ENCODE measurements at regions not wholly inside any gene's neighbourhood (a gene's known extent, or its start where the extent isn't known, plus 50 kb on each side); places are given as distances from the start of the nearest gene placed in this dataset.
"Not testable (repeated sequence)": the region's sequence is repeated elsewhere in the genome, so short reads cannot be mapped to it uniquely, and the experiment has no call there.

DNA sequence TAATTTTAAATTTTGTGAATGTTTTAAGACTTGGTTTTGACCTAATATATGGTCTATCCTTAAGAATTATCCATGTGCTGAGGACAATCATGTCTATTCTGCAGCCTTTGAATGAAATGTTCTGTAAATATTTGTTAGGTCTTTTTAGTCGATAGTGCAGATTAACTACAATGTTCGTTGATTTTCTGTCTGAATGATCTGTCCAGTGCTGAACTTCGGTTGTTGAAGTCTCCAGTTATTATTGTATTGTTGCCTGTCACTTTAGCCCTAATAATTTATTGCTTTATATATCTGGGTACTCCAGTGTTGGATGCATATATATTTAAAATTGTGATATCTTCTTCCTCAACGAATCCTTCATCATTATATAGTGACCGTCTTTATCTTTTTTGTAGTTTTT, 218.3 kb upstream of the ZC4H2 start:
- Histone ChIP-seq H3K4me3 (no peak overlapping the region), H3K9me3 (peaks cover 0 to 10% (median 0%) of the 10 kb centered on the region in 4 donors), H3K27me3 (no peaks in the 10 kb centered on the region), H3K36me3 (no peaks in the 10 kb centered on the region), H3K4me1 (no peaks in the 10 kb centered on the region), H3K27ac (no peak overlapping the region)
- 80 to 81% methylated on average over 5 of the region's 5 CpGs for WGBS, 2 donors
- TF ChIP-seq EP300 (IDR thresholded peaks at IDR 0.05) (no peak), POLR2A (IDR thresholded peaks at IDR 0.05) (no peak)
- TF ChIP-seq, protein P1, sequence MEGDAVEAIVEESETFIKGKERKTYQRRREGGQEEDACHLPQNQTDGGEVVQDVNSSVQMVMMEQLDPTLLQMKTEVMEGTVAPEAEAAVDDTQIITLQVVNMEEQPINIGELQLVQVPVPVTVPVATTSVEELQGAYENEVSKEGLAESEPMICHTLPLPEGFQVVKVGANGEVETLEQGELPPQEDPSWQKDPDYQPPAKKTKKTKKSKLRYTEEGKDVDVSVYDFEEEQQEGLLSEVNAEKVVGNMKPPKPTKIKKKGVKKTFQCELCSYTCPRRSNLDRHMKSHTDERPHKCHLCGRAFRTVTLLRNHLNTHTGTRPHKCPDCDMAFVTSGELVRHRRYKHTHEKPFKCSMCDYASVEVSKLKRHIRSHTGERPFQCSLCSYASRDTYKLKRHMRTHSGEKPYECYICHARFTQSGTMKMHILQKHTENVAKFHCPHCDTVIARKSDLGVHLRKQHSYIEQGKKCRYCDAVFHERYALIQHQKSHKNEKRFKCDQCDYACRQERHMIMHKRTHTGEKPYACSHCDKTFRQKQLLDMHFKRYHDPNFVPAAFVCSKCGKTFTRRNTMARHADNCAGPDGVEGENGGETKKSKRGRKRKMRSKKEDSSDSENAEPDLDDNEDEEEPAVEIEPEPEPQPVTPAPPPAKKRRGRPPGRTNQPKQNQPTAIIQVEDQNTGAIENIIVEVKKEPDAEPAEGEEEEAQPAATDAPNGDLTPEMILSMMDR (IDR thresholded peaks at IDR 0.05): no peak
- no peak for DNase-seq (ENCODE audit: low spot score in 2 of 2)

DNA sequence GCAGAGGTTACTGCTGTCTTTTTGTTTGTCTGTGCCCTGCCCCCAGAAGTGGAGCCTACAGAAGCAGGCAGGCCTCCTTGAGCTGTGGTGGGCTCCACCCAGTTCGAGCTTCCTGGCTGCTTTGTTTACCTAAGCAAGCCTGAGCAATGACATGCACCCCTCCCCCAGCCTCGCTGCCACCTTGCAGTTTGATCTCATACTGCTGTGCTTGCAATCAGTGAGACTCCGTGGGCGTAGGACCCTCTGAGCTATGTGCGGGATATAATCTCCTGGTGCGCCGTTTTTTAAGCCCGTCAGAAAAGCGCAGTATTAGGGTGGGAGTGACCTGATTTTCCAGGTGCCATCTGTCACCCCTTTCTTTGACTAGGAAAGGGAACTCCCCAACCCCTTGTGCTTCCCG, 187.1 kb upstream of the ZC4H2 start:
- H3K4me3 ChIP-seq; DNase-seq (ENCODE audit: low spot score in 2 of 2); H3K27ac ChIP-seq; H3K27me3 ChIP-seq; H3K4me1 ChIP-seq; H3K36me3 ChIP-seq: not testable (repeated sequence)
- 93 to 96% methylated on average over 9 to 10 of the region's 10 CpGs for WGBS, 2 donors
- peaks cover 0 to 35% (median 13%) of the 10 kb centered on the region in 4 donors for H3K9me3 ChIP-seq

DNA sequence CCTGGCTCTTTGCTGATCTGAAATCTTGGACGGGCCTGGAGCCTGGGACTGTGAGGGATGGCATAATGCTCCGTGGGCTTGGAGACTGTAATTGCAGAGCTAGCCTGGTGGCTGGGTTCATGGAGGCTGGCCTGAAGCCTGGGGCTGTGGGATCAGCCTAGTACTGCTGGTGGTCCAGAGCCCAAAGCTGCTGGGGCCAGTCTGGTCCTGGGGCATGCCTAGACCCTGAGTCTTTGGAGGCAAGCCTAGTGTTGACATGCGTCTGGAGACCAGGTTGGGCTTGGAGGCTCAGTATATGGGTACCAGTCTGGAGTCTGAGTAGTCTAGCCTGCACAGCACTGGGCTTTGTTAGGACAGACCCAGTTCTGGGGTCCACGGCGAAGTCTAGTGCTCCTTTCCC, 172.0 kb upstream of the ZC4H2 start:
- Histone ChIP-seq H3K9me3 (peaks cover 0 to 21% (median 0%) of the 10 kb centered on the region in 4 donors), H3K4me1 (no peaks in the 10 kb centered on the region), H3K4me3 (no peak overlapping the region), H3K36me3 (no peaks in the 10 kb centered on the region), H3K27ac (no peak overlapping the region), H3K27me3 (no peaks in the 10 kb centered on the region)
- 84 to 100% methylated on average over 2 to 5 of the region's 5 CpGs for WGBS, 2 donors
- DNase-seq (ENCODE audit: low spot score in 2 of 2): no peak
- no peak for TF ChIP-seq EP300 (IDR thresholded peaks at IDR 0.05)
- TF ChIP-seq POLR2A (IDR thresholded peaks at IDR 0.05): no peak
- TF ChIP-seq, protein P1 (IDR thresholded peaks at IDR 0.05): no peak

DNA sequence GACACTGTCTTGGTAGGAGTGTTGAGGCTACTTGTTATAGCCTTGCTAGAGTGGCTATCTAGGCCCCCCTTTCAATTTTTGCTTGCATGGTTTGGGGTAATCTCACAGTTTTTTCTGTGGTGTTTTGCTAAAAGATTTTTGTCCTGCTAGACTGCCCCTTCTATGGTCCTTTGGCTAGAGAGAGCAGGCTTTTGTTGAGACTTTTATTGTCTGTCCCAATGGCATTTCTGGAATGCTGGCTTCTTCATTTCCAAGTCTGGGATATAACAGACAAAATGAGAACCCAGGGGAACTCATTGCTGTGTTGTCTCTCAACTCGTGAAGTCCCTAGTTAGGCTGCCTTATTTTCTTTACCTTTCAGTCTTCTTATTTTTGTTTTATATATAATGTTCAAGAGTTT, 160.2 kb upstream of the ZC4H2 start:
- WGBS, 2 donors: 20 to 46% methylated on average over 1 of the region's 1 CpG
- no peak overlapping the region for H3K27ac ChIP-seq

DNA sequence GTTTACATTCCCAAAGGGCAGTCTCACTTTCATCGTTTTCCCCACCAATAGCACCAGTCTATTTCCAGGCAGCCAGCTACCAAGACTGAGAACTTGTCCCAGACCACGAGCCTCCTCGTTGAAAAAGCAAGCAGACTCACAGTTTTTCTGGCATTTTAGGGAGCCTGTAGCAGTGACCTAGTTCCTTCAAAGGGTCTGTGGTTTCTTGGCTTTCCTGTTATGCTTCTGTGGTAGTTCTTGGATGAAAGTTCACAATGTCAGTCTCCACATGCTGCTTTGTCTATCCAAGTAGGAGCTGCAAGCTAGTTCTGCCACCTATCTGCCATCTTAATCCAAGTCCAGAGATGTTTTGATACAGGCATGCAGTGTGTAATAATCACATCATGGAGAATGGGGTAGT, 151.6 kb upstream of the ZC4H2 start:
- no peak overlapping the region for H3K4me3 ChIP-seq
- H3K4me1 ChIP-seq: no peaks in the 10 kb centered on the region
- peaks cover 0 to 14% (median 3%) of the 10 kb centered on the region in 4 donors for H3K9me3 ChIP-seq
- no peak overlapping the region for H3K27ac ChIP-seq
- DNase-seq (ENCODE audit: low spot score in 2 of 2): no peak
- H3K36me3 ChIP-seq: no peaks in the 10 kb centered on the region
- WGBS, 2 donors: 33 to 62% methylated on average over 3 of the region's 3 CpGs
- no peaks in the 10 kb centered on the region for H3K27me3 ChIP-seq
- TF ChIP-seq EP300 (IDR thresholded peaks at IDR 0.05): no peak
- TF ChIP-seq POLR2A (IDR thresholded peaks at IDR 0.05): no peak
- TF ChIP-seq, protein P1 (IDR thresholded peaks at IDR 0.05): no peak

More for the DNA sequence above, 160.2 kb upstream of the ZC4H2 start:
- TF ChIP-seq, protein P1 (IDR thresholded peaks at IDR 0.05): no peak
- TF ChIP-seq EP300 (IDR thresholded peaks at IDR 0.05) (no peak), POLR2A (IDR thresholded peaks at IDR 0.05) (no peak)
- Histone ChIP-seq H3K36me3 (no peaks in the 10 kb centered on the region), H3K9me3 (peaks cover 0 to 15% (median 2%) of the 10 kb centered on the region in 4 donors), H3K27me3 (no peaks in the 10 kb centered on the region), H3K4me3 (no peak overlapping the region), H3K4me1 (no peaks in the 10 kb centered on the region)
- DNase-seq (ENCODE audit: low spot score in 2 of 2): no peak

DNA sequence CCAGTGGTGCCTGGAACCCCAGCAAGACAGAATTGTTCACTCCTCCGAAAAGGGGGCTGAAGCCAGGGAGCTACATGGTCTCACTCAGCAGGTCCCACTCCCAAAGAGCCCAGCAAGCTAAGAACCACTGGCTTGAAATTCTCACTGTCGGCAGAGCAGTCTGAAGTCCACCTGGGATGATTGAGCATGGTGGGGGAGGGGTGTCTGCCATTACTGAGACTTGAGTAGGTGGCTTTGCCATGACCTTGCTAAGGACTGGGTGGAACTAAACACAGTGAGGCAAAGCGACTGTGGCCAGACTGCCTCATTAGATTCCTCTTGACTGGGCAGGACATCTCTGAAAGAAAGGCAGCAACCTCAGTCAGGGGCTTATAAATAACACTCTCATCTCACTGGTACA, 122.6 kb upstream of the ZC4H2 start:
- Histone ChIP-seq H3K36me3 (no peaks in the 10 kb centered on the region), H3K27ac (no peak overlapping the region), H3K4me3 (no peak overlapping the region), H3K4me1 (no peaks in the 10 kb centered on the region), H3K9me3 (peaks cover 0 to 27% (median 9%) of the 10 kb centered on the region in 4 donors), H3K27me3 (no peaks in the 10 kb centered on the region)
- TF ChIP-seq EP300 (IDR thresholded peaks at IDR 0.05): no peak
- TF ChIP-seq POLR2A (IDR thresholded peaks at IDR 0.05): no peak
- TF ChIP-seq, protein P1 (IDR thresholded peaks at IDR 0.05): no peak
- no peak for DNase-seq (ENCODE audit: low spot score in 2 of 2)
- WGBS, 2 donors: 91 to 100% methylated on average over 1 to 3 of the region's 3 CpGs

Data from tibial nerve (tissue), 4 donors.